Fibroblast of gingiva (primary cell): ENCODE measurements at regions not wholly inside any gene's neighbourhood (a gene's known extent, or its start where the extent isn't known, plus 50 kb on each side); places are given as distances from the start of the nearest gene placed in this dataset.
A peak's percentile ranks its signal among the peaks of the same experiment; 100 is the strongest.

Experiments
- DNase-seq: peaks from one replicate; pipeline ENCODE4 v3.0.0-alpha.2; 2011; ENCODE audit warnings: low read depth

DNA sequence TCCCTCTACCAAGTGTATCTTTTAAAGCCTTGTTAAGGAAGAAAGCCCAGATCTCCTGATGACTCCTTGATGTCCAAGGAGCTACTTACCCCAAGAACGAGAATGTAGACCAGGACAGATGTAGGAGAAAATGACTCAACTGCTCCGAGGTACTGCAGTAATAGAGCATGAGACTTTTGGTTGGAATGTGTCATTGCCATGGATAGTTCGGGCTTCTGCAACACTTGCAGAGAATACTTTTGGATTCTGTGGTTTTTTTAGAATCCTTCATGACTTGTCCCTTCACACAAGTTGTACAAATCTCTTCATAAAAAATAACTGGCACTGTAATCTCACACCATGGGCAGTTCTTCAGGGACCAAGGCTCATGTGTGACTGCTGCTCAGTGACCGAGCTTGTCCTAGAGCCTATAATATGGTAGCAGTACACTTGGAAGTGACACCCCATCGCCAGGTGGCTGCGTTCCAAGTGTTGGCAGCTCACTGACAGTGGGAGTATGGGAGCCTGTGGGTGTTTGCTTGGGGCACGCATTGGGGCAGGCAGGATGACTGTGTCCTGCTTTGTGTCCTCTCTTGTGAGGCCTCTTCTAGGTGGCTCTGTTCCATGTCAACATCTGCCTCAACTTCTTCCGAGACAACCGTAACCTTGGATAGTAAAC is 87.9 kb upstream of the WDR1 start:
- no peak for DNase-seq

DNA sequence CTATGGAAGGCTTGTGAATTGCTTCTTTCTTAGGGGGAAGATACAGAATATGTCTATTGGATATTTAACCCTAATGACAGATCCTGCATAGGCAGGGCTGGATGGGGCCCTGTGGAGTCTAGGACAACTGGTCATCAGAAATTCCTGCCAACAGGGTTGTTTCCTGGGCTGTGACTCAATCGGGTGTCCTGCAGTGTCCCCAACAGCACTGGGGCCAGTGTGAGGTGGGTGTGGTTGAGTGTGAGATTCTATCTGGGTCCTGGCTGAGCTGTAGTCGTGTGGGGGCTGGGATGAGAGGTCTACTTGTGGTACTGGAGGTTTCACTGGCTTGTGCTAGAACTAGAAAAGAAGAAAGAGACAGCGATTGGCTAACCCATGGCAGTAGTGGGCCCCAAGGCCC is 87.3 kb upstream of the WDR1 start:
- no peak for DNase-seq

DNA sequence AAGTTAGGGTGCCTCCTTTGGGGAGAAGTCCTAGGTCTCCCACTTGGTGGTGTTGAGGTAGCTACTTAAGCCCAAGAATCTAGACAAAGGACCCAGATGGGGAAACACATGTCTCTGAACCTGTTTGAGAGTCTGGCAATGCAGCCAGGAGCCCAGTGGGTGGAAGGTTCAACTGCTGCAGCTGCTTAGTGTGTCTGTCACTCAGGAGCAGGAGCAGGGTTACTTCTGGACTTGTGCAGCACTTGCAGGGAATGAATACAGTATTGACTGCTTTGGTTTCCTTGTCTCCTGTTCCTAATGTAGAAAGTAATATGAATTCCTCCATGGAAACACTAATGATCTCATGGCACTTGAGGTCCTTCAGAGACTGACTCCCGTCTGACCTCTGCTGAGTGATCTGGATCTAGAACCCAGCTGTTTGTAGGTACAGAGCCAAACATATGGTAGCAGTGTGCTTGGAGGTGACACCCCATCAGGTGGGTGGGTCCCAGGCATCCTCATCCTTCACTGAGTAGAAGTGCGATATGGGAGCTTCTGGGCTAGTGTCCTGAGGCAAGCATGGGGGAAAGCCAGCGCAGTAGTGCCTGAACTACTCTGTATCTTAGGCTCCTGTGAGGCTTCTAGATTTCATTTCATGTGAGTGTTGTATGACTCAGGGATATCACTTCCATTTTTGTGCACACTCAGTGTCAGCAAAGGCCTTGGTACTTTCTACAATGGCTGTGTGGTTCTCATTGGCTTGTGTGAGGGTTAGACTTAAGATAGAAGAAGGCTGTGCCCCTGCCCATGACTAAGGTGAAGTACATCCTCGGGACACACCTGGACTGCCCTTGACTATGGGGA is 85.0 kb upstream of the WDR1 start:
- DNase-seq = no peak

DNA sequence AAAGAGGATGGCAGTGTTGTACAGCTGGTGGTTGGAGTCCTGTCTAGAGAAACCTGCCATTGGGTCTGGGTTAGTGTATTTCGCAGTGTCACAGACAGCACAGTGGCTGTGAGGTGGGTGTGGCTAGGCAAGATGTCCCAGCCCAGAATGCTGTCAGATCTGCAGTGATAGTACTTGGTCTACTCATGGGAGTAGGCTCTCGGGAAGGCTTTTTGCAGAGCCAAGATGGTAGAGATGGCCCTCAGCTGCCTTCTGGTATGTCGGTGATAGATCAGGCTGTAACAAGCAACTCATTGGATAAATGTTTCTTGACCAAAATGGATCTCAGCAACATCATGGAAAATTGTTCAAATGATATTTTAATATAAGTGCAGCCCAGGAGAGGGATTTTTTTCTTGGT is 84.3 kb upstream of the WDR1 start:
- no peak for DNase-seq

DNA sequence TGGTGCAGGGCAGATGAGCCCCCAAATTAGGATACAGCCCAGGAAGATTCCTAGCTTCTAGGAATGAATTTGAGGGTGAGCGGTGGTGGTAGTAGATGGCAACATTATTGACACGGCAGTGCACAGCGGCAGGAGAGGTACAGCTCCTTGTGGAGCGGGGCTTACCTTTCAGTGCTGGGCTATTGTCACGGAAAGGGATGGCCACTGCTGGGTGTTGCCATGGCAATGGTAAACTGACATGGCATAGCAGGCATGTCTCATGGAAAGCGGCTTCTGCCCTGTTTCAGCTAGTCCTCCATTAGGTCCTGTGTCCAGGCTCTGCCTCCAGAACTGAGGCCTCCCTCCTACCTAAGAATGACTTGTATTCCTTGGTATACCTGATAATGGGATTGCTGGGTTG is 81.8 kb upstream of the WDR1 start:
- no peak for DNase-seq

DNA sequence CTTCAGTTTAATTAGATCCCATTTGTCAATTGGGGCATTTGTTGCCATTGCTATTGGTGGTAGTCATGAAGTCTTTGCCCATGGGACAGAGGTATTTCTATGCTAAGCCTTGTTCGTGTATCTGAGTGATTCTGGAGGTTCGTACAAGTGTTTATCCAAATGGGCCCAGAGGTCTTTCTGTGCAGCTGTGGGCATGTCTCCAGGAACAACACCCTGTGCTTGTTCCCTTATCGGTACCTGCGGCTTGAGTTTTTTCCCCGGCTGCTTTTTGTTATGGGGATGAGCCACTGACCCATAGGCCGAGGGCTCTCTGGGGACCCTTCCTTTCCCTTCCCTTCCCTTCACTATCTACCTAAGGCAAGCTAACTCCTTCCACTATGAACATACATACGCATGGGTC is 81.4 kb upstream of the WDR1 start:
- no peak for DNase-seq

DNA sequence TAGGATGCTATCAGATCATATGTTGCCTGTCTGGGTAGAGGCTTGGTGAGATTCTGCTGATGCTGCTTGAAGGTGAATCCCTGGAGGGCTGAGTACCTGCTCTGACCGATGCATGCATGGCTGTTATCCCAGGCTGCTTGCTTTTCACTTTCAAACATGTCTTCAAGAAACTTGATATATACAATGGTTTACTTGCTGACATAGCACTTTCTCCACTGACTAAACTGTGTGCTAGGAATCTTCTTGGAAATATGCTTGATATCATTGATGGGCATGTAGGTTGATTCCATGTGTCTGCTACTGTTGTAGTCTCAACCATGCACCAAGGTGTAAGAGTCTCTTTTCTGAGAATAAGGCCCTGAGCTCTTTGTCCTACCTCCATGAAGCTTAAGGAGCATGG is 79.6 kb upstream of the WDR1 start:
- DNase-seq = no peak

DNA sequence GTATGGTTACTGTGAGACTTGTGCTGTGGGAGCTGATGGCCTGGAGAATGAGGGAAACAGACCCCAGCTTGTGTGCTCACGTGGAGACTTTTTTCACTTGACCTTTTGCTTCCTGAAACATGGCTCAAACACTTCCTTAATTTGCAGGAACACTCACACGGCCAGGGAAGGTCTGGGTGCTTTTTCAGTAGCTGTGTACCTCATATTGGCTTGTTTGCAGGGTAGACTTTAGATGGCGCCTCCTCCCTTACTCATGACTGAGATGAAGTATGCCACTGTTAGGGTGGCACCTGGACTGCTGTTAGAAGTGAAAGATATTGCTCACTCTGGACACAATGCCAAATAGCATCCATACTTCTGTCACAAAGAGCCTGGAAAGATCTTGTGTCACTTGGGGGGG is 75.7 kb upstream of the WDR1 start:
- DNase-seq = no peak

DNA sequence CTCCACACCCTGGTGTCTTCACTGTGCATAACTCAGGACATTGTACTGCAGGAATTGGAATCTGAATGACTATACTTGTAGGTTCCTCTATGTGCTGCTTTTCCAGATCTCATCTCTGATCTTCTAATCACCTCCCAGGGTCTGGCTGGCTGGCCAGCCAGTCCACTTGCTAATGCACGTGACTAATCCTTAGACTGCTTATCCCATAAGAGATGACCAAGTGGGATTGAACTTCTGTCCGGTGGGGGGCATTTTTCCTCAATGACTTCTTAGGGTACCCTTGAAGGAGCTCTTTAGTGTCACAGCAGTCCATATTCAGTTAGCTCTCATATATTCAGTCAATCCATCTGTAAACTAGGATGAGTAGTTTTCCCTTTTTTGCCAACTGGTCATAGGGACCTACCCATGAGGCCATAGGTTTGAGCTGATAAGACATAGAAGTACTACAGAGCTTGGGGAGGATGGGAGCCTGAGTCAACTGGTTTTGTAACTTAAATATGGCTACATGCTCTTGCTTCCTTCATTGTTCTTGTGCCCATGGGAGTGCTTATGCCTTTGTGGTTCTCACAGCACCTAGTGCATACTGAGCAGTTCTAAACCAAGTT is 71.9 kb upstream of the WDR1 start:
- DNase-seq = no peak

DNA sequence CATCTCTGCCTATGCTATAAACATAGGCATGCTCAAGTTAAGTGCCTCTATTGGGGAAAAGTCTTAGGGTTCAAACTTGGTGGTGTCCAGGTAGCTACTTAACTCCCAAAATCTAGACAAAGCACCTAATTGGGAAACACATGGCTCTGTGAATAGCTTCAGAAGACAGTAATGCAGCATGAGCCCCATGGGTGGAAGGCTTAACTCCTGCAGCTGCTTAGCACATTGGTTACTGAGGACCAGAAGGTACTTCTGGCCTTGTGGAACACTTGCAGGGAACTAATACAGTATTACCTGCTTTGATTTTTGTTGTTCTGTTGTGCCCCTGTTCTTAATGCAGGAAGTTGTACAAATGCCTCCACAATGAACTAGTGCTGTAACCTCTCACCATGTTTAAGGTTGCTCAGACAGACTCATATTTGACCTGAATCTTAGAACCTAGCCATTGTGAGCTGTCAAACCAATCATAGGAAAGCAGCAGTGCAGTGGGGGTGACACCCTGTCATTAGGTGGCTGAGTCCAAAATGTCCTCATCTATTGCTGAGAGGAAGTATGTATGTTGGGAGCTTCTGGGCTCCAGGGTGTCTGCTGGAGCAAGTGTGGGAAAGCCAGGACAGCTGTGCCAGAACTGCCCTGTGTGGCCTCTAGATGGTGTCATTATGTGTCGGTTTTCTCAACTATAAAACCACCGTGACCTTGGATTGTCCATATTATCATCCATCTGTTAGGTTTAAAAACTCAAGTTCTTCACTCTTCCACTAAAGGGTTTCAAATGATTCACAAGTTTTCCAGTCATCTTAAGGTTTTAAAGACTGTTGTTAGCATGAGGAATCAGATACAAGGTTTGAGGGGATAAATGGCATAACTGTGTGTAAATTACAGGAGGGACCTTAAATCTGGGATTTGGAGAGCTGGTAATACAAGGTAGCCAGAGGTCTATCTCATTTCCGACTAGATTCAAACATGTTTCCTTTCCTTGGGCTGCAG is 69.9 kb upstream of the WDR1 start:
- no peak for DNase-seq

DNA sequence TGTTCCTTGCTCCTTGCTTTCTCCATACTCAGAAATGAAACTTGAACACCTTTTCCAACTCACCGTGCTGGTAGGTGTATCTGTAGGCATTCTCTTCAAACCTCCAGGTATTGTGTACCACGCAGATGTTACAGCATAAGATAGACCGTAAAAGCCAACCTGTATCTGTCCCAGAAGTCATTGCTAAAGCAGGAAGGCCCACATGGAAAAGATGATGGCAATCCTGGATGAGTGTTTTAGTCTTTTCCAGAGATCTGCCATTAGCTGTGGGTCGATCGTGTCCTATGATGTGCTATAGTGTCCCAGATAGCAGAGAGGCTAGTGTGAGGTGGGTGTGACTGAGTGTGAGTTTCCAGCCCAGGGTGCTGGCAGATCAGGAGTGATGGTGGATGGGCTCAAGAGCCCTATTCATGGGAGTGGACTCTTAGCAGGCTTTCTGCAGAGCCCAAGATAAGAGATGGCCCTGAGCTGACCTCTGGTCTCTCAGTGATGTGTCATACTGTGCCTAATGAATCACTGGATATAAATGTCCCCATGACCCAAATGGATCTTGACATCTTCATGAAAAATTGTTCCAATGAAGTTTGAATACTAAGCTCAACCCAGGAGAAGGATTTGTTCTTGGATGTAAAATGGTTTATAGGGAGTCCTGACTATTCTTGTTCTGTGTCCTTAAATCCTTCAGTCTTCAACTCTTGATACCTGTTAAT is 69.1 kb upstream of the WDR1 start:
- DNase-seq = no peak

DNA sequence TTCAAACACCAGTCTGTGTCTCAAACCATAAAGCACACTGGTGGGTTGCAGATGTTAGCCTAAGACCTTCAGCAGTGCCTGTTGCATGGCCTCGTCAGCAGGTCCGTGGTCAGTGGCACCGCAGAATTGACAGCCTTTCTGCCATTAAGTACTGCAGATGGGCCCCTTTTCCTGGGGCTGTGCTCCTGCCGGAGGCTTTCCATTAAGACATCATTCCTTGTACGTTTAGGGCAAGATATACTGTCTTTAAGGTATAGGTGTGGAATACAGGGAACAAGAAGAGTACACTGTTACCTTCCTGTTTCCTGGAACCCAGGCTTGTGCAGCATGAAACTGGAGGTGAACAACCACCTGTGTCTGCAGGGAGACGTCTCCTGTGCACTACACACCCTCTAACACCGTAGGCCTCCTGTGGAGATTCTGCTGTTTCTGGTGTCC is 67.9 kb upstream of the WDR1 start:
- DNase-seq = no peak

DNA sequence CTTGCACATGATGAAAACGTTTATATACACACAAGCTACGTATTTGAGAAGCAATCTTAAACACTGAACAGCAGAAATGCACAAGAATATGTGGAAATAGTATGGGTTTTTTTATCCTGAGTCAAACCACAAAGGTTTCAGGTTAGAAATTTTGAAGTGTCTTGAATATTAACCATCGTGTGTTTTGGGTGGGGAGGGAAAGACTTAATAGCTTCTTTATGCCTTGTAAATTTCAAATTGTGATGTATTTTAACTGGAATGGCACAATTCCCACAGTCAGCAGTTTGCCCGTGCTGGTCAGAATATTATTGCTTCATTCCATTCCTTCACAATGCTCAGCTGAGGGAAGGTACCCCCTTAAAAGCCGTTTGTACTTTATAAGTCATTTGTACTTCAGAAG is 67.4 kb upstream of the WDR1 start:
- DNase-seq = no peak

DNA sequence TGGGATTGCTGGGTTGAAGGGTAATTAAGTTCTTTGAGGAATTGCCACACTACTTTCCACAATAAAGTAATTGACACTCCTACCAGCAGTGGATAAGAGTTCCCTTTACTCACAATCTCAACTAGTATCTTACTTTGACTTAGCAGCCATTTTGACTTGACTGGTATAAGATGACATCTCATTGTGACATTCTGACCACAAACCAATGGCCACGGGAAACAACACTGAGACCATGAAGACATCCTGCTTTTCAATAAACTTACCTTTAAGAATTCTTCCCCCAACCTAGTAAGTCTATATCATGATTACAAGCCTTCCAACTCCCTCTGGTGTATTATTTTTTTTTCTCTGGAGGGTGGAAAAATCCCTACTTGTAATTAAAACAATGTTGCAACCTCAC is 66.9 kb upstream of the WDR1 start:
- DNase-seq = no peak

DNA sequence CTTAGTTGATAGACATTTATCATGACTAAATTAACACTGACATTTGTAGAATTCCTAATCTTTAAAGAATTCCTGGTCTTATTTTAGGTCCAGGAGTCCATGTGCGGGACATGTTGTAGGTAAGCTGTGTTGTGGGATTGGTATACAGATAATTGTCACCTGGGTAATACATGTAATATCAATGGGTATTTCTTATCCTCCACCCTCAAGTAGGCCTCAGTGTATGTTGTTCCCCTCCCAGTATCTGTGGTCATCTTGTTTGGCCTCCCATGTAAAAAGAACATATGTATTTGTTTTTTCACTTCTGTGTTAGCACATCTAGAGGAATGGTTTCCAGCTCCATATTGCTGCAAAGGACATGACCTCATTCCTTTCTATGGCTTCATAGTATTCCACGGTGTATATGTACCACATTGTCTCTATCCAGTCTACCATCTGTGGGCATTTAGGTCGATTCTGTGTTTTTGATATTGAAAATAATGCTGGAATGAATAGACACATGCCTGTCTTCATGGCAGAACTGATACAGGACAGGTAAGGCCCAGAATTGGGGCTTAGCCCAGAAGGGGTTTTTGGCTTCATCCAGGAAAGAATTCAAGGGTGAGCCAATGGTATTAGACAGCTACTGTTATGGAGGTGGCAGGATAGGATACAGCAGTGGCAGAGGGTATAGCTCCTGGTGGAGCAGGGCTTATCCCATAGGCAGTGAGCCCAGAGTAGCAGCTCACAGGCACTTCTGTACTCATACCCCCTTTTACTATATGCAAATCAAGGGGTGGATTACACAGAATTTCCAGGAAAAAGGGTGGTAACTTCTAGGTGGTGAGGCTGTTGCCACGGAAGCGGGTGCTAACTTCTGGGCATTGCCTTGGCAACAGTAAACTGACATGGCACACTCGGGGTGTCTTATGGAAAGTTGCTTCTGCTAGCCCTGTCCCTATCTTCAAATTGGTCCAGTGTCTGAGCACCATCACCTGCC is 66.1 kb upstream of the WDR1 start:
- no peak for DNase-seq

DNA sequence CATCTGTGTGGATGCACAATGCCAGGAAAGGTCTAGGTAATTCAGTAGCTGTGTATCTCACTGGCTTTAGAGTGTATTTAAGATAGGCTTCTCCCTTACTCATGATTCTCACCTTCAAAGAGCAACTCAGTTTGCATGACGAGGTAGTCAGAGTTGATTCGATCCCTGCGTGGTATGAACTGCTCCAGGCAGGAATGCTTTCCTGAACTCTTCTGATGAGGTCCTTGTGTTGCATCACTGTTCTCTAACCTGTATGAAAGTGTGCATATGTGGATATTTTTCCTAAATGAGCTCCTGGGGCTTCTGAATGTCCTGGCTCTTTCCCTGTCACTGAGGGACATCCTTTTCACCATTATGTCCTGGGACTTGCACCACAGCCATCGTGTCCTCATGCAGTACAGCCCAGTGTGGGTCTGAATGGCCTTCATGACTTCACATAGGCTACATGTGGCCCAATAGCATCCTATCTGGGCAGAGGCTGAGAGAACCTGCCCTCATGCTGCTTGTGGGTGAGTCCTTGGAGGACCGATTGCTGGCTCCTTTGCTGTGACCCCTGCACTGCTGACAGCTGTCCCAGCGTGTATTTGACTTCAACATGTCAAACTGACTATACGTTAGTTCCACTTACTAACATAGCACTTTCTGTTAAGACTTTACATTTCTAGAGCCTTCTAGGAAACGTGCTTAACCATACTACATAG is 65.3 kb upstream of the WDR1 start:
- DNase-seq = no peak

DNA sequence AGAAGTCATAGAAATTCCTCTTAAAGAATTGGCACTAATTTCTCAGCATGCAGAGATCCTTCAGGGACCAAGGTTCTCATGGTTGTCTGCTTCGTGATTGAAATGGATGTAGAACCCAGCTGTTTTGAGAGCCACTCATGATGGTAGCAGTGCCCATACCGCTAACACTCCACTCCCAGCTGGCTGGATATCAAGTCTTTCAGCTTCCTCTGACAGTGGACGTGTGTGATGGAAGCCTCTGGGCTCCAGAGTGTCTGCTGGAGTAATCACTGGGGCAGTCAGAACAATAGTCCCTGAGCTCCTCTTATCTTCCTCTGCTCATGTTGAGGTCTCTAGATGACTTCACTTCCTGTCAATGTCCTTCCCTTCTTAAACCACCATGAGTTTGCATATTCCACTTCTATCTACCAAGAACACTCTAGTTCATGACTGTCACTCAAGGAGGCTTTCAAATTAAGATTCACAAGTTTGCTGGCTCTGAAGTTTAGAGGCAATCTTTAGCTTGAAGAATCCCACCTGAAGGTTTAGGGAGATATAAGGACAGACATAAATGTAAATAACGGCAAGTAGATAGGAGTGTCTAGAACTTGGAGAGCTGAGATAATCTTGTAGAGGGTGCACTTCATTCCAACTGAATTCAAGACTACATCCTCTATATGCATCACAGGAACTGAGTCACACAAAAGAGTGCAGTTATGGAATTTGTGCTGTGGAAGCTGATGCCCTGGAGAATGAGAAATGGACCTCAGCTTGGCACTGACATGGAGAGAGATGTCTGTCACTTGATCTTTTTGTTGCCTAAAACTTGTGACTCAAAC is 64.5 kb upstream of the WDR1 start:
- DNase-seq = peak; percentile 24

DNA sequence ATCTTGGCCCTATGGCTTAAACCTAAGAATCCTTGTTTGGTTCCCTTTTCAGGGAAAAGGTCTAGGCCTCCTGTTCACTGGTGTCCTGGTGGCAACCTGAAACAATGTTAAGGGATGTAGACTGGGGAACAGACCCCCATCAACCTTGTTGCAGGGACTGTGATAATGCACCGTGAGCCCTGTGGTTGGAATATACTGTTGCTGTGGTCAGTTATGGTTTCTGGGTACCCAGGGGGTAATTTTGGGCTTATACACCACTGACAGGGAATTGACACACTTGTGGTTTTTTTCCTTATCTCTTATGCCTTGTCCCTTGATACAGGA is 64.0 kb upstream of the WDR1 start:
- DNase-seq = no peak
